Naive B cell (primary cell): ENCODE measurements at regions not wholly inside any gene's neighbourhood (a gene's known extent, or its start where the extent isn't known, plus 50 kb on each side); places are given as distances from the start of the nearest gene placed in this dataset.

Experiments used
- ATAC-seq, 2 donors: fragments of 150-1000 bp; cut with Tn5 transposase; 2 replicates each; pipeline ENCODE4 v1.10.0; 2021; ENCODE audit warnings: low read depth in 2 of 2, mild to moderate bottlenecking in 2 of 2, moderate library complexity in 2 of 2
- DNase-seq: peaks from one replicate; pipeline ENCODE4 v3.0.0; 2022
- H3K27ac Mint-ChIP-seq, 6 donors: one replicate each; pipeline ENCODE4 v1.8.0; 2020 to 2022; ENCODE audit warnings: mild to moderate bottlenecking in 6 of 6, mixed read lengths in 6 of 6, moderate library complexity in 5 of 6, inconsistent platforms in 2 of 6
- H3K27me3 Mint-ChIP-seq, 3 donors: one replicate each; pipeline ENCODE4 v1.8.0; 2021 to 2022; ENCODE audit warnings: mixed read lengths in 3 of 3, mild to moderate bottlenecking in 1 of 3
- H3K36me3 Mint-ChIP-seq, 2 donors: one replicate each; pipeline ENCODE4 v1.8.0; 2020 to 2022; ENCODE audit warnings: mixed read lengths in 2 of 2, inconsistent platforms in 1 of 2, mild to moderate bottlenecking in 1 of 2
- H3K4me1 Mint-ChIP-seq, 3 donors: one replicate each; pipeline ENCODE4 v1.8.0; 2020 to 2022; ENCODE audit warnings: mixed read lengths in 3 of 3, inconsistent platforms in 1 of 3, mild to moderate bottlenecking in 1 of 3, moderate library complexity in 1 of 3
- H3K4me3 Mint-ChIP-seq, 8 donors: one replicate each; pipeline ENCODE4 v1.8.0; 2020 to 2022; ENCODE audit warnings: mild to moderate bottlenecking in 8 of 8, mixed read lengths in 8 of 8, moderate library complexity in 8 of 8, inconsistent platforms in 2 of 8
- H3K9me3 Mint-ChIP-seq, 7 donors: one replicate each; pipeline ENCODE4 v1.8.0; 2020 to 2022; ENCODE audit warnings: mixed read lengths in 7 of 7, mild to moderate bottlenecking in 5 of 7, inconsistent platforms in 2 of 7, moderate library complexity in 1 of 7

GRCh38 chrY:8151561-8151960 lies 1185.7 kb upstream of the TSPY4 start:
- H3K27me3 Mint-ChIP-seq: no peaks in the 10 kb centered on the region
- H3K36me3 Mint-ChIP-seq: no peaks in the 10 kb centered on the region
- H3K9me3 Mint-ChIP-seq: no peaks in the 10 kb centered on the region
- DNase-seq (no peak), ATAC-seq (no peak)
- no peak overlapping the region for H3K27ac Mint-ChIP-seq
- no peaks in the 10 kb centered on the region for H3K4me1 Mint-ChIP-seq
- no peak overlapping the region for H3K4me3 Mint-ChIP-seq

DNA sequence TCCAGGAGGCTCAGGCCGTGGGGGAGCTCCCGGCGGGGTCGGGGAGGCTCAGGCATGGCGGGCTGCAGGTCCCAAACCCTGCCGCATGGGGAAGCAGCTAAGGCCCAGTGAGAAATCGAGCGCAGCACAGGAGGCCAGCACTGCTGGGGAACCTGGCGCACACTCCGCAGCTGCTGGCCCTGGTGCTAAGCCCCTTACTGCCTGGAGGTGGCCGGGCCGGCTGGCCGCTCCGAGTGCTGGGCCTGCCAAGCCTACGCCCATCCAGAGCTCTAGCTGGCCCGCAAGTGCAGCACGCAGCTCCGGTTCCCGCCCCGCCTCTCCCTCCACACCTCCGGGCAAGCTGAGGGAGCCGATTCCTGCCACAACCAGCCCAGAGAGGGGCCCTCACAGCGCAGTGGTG lies 1208.7 kb upstream of the TSPY4 start:
- no peaks in the 10 kb centered on the region for H3K36me3 Mint-ChIP-seq
- ATAC-seq (no peak), DNase-seq (no peak)
- no peaks in the 10 kb centered on the region for H3K4me1 Mint-ChIP-seq
- H3K4me3 Mint-ChIP-seq: no peak overlapping the region
- no peak overlapping the region for H3K27ac Mint-ChIP-seq
- H3K9me3 Mint-ChIP-seq: no peaks in the 10 kb centered on the region
- H3K27me3 Mint-ChIP-seq: no peaks in the 10 kb centered on the region

DNA sequence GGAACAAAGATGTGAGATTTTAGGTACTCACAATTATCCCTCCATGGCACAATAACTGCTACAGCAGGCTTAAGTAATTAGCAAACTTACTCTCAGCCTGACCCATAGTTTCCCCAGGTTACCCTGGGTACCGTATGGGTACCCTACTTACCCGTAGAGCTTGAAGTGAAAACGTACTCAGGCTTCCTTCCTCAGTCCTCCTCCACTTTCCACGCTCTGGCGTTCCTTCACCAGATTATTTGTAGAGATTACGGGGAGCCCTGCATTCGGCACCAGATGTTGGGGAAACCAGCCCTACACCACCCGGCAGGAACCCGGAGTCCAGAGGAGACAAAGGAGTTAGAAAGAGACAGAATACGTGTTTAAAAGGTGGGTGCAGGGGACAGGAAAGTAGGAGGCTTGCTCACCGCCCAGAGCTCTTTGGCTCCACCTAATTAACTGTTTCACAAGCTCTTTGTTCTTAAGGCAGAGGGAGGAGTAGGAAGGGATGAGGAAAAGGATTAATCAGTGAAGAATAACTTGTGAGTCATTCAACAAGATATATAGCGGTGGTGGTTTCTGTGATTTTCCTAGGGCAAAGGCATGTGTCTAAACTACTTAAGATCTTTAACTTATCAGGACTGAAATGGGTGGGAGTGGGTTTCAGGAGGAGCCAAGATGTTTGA lies 1211.2 kb upstream of the TSPY4 start:
- ATAC-seq (no peak), DNase-seq (no peak)
- Mint-ChIP-seq H3K4me1 (no peaks in the 10 kb centered on the region), H3K27me3 (no peaks in the 10 kb centered on the region), H3K4me3 (no peak overlapping the region), H3K9me3 (no peaks in the 10 kb centered on the region), H3K27ac (no peak overlapping the region), H3K36me3 (no peaks in the 10 kb centered on the region)

- no peak overlapping the region for H3K27ac Mint-ChIP-seq
- no peaks in the 10 kb centered on the region for H3K27me3 Mint-ChIP-seq
- DNase-seq (no peak), ATAC-seq (no peak)
- no peaks in the 10 kb centered on the region for H3K4me1 Mint-ChIP-seq
- H3K36me3 Mint-ChIP-seq: no peaks in the 10 kb centered on the region
- no peak overlapping the region for H3K4me3 Mint-ChIP-seq
- H3K9me3 Mint-ChIP-seq: peaks cover 0 to 2% (median 0%) of the 10 kb centered on the region in 7 donors
These were observed 1210.3 kb upstream of the AMELY start for GRCh38 chrY:8121825-8122224.

DNA sequence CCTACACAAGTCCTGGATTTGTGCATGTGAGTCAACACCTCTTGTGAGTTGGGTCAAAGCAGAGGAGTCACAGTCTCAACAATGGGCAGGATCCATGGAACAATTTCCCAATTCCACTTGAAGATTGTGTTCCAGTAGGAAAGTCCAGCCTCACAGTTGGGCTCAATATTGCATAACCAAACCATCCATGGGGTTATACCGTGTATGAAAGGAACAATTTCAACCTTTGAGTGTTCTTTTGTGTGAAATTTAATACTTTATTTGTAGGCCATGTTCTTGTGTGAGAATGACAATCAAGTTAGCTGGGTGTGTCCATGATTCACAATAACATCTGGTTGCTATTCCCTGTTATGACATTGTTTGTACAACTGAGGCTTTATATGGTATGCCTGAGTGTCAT lies 1182.9 kb upstream of the AMELY start:
- ATAC-seq (no peak), DNase-seq (no peak)
- no peaks in the 10 kb centered on the region for H3K36me3 Mint-ChIP-seq
- no peak overlapping the region for H3K4me3 Mint-ChIP-seq
- no peaks in the 10 kb centered on the region for H3K27me3 Mint-ChIP-seq
- no peaks in the 10 kb centered on the region for H3K9me3 Mint-ChIP-seq
- no peaks in the 10 kb centered on the region for H3K4me1 Mint-ChIP-seq
- H3K27ac Mint-ChIP-seq: no peak overlapping the region

GRCh38 chrY:8092926-8093325 lies 1181.4 kb upstream of the AMELY start:
- Mint-ChIP-seq H3K27ac (no peak overlapping the region), H3K27me3 (no peaks in the 10 kb centered on the region), H3K4me1 (no peaks in the 10 kb centered on the region), H3K4me3 (no peak overlapping the region), H3K9me3 (no peaks in the 10 kb centered on the region), H3K36me3 (no peaks in the 10 kb centered on the region)
- DNase-seq (no peak), ATAC-seq (no peak)

DNA sequence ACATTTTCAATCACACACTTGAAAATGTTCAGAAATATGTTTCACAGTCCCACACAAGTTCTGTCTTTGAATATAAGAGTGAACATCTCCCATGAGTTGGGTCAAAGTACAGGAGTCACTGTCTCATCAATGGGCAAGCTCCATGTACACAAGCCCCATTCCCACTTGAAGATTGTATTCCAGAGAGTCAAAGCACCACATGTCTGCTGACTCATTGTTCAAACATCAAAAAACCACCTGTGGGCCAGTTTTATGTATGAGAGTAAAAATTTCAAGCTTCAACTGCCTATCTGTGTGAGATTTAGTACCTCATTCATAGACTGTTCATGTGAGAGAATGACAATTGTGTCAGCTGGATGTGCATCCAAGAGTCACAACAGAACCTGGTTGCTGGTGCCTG lies 1174.4 kb upstream of the AMELY start:
- no peaks in the 10 kb centered on the region for H3K27me3 Mint-ChIP-seq
- DNase-seq (no peak), ATAC-seq (no peak)
- H3K4me1 Mint-ChIP-seq: no peaks in the 10 kb centered on the region
- no peak overlapping the region for H3K27ac Mint-ChIP-seq
- H3K9me3 Mint-ChIP-seq: peaks cover 0 to 3% (median 0%) of the 10 kb centered on the region in 7 donors
- no peak overlapping the region for H3K4me3 Mint-ChIP-seq
- no peaks in the 10 kb centered on the region for H3K36me3 Mint-ChIP-seq

- H3K4me1 Mint-ChIP-seq: no peaks in the 10 kb centered on the region
- DNase-seq (no peak), ATAC-seq (no peak)
- H3K4me3 Mint-ChIP-seq: no peak overlapping the region
- H3K36me3 Mint-ChIP-seq: no peaks in the 10 kb centered on the region
- no peak overlapping the region for H3K27ac Mint-ChIP-seq
- no peaks in the 10 kb centered on the region for H3K27me3 Mint-ChIP-seq
- peaks cover 0 to 5% (median 0%) of the 10 kb centered on the region in 7 donors for H3K9me3 Mint-ChIP-seq
These were observed 1172.6 kb upstream of the AMELY start for GRCh38 chrY:8084192-8084591.

DNA sequence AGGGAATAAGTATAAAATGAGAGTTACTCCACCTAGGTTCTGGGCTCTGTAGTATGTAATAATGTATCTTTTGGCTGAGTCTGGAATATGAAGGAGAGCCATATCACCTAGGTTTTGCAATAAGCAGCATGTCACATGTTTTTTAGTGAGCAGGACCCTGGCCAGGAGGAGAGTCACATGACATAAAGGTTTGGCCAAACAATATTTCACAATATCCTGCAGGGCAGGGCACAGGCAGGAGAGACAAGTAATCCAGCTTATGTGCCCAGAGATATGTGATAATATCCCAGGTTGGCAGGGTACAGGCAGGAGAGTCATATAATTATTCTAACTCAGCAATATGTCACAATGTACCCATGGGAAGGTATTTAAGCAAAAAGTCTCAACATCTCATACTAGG lies 1169.6 kb upstream of the AMELY start:
- Mint-ChIP-seq H3K27me3 (no peaks in the 10 kb centered on the region), H3K27ac (no peak overlapping the region), H3K4me3 (no peak overlapping the region), H3K4me1 (no peaks in the 10 kb centered on the region), H3K36me3 (no peaks in the 10 kb centered on the region), H3K9me3 (peaks cover 0 to 5% (median 0%) of the 10 kb centered on the region in 7 donors)
- DNase-seq: no peak
- no peak for ATAC-seq

DNA sequence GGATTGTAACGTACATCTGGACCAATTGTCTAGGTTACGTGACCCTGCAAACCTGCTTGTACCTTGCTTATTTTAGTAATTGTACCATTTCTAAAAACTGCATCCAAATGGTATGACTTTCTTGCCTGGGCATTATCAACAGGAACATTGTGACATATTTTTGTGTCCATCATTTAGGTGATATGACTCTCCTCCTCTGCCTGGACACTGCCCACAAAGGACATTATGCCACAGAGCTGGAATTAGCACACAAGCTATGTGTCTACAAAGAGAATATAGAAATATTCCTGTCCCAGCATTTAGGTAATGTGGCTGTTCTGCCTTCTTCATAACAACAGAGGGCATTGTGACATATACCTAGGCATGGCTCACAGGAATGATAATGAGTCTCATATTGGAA lies 1153.7 kb upstream of the AMELY start:
- Mint-ChIP-seq H3K36me3 (no peaks in the 10 kb centered on the region), H3K27ac (no peak overlapping the region), H3K9me3 (no peaks in the 10 kb centered on the region), H3K4me3 (no peak overlapping the region), H3K27me3 (no peaks in the 10 kb centered on the region), H3K4me1 (no peaks in the 10 kb centered on the region)
- DNase-seq (no peak), ATAC-seq (no peak)

DNA sequence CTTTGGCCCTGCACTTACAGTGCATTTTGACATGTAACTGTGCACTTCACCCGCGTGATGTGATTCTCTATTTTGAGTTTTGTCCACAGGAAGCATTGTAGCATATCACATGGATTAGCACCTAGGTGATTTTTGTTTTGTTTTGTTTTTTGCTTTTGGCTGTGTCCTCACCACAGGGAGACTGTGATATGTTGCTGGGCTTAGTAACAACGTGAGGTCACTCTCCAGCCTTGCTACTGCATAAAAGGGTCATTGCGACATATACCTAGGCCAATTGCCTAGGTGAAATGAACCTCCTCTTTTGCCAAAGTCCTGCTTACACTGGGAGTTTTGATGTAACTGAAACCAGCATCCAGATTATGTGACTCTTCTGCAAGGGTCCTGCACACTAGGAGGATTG lies 1152.9 kb upstream of the AMELY start:
- H3K27ac Mint-ChIP-seq: no peak overlapping the region
- DNase-seq: no peak
- no peak for ATAC-seq
- H3K36me3 Mint-ChIP-seq: no peaks in the 10 kb centered on the region
- H3K27me3 Mint-ChIP-seq: no peaks in the 10 kb centered on the region
- H3K4me3 Mint-ChIP-seq: no peak overlapping the region
- H3K9me3 Mint-ChIP-seq: no peaks in the 10 kb centered on the region
- no peaks in the 10 kb centered on the region for H3K4me1 Mint-ChIP-seq

GRCh38 chrY:8063973-8064372 lies 1152.4 kb upstream of the AMELY start:
- DNase-seq (no peak), ATAC-seq (no peak)
- Mint-ChIP-seq H3K27ac (no peak overlapping the region), H3K36me3 (no peaks in the 10 kb centered on the region), H3K4me3 (no peak overlapping the region), H3K4me1 (no peaks in the 10 kb centered on the region), H3K27me3 (no peaks in the 10 kb centered on the region), H3K9me3 (no peaks in the 10 kb centered on the region)

DNA sequence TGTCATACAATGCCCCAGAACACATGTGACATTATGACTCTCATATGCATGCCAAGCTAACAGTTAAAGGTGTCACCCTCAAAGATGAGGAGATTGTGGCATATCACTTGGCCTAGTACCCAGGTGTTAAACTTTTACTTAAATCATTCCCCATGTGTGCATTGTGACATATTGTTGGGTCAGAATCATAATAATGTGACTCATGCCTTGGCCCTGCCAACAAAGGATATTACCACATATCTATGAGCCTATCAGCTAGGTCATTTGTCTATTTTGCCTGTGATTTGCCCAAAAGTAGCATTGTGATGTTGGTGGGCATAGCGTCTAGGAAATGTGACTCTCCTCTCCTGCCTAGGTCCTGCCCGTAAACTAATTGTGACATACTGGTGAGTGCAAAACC lies 1147.1 kb upstream of the AMELY start:
- no peak overlapping the region for H3K27ac Mint-ChIP-seq
- no peaks in the 10 kb centered on the region for H3K27me3 Mint-ChIP-seq

GRCh38 chrY:8051340-8051739 lies 1139.8 kb upstream of the AMELY start:
- Mint-ChIP-seq H3K4me1 (no peaks in the 10 kb centered on the region), H3K36me3 (no peaks in the 10 kb centered on the region), H3K27me3 (no peaks in the 10 kb centered on the region), H3K9me3 (no peaks in the 10 kb centered on the region), H3K4me3 (no peak overlapping the region), H3K27ac (no peak overlapping the region)
- no peak for DNase-seq
- no peak for ATAC-seq

More for the DNA sequence above, 1147.1 kb upstream of the AMELY start:
- DNase-seq: no peak
- Mint-ChIP-seq H3K36me3 (no peaks in the 10 kb centered on the region), H3K4me1 (no peaks in the 10 kb centered on the region), H3K9me3 (no peaks in the 10 kb centered on the region), H3K4me3 (no peak overlapping the region)
- ATAC-seq: no peak

DNA sequence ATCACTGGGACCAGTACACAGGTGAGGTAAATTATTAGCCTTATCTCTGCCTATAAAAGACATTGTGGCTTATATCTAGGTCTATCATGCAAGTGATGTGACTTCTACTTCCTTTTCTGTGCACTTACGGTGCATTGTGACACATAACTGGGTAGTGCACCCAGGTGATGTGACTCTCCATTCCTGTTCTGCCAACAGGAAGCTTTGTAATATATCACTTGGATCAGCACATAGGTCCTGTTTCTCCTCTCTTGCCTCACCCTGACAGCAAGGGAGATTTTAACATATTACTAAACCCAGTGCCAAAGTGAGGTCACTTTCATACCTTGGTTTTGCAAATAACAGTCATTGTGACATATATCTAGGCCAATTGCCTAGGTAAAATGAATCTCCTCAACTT lies 1129.7 kb upstream of the AMELY start:
- Mint-ChIP-seq H3K27me3 (no peaks in the 10 kb centered on the region), H3K4me1 (no peaks in the 10 kb centered on the region), H3K36me3 (no peaks in the 10 kb centered on the region), H3K27ac (no peak overlapping the region), H3K9me3 (no peaks in the 10 kb centered on the region), H3K4me3 (no peak overlapping the region)
- no peak for DNase-seq
- ATAC-seq: no peak
